ENCODE measurements at regions not wholly inside any gene's neighbourhood (a gene's known extent, or its start where the extent isn't known, plus 50 kb on each side); places are given as distances from the start of the nearest gene placed in this dataset.

GRCh38 chr4:53722110-53722509, 130.8 kb upstream of the LNX1 start:
- TF ChIP-seq TCF7L2 (IDR thresholded peaks at IDR 0.05; ENCODE audit: low read depth, low read length) (no peak), POLR2AphosphoS5 (IDR thresholded peaks at IDR 0.05; ENCODE audit: low read depth, low read length) (no peak), SIN3A (IDR thresholded peaks at IDR 0.05; ENCODE audit: borderline replicate concordance, insufficient read depth, low read depth, low read length) (no peak), REST (IDR thresholded peaks at IDR 0.05; ENCODE audit: insufficient read depth in 1 of 2, low read depth in 2 of 2, low read length in 1 of 2) (no peak), CTCF (IDR thresholded peaks at IDR 0.05) (no peak)
- no TSS peak for BruUV-seq (replicated peaks)
- Histone ChIP-seq H3K4me3 (ENCODE audit: low read depth in 2 of 2, low read length in 2 of 2) (no peak overlapping the region), H3K9me3 (ENCODE audit: control insufficient read depth, insufficient read depth, low read depth, low read length) (no peaks in the 10 kb centered on the region), H3K27ac (ENCODE audit: low read length) (no peak overlapping the region), H3K27me3 (ENCODE audit: control insufficient read depth, insufficient read depth, low read length) (0 out of 2 replicates have a peak, but pooled peaks cover 2% of the 10 kb centered on the region), H3K36me3 (ENCODE audit: control insufficient read depth, insufficient read depth, low read length) (no peaks in the 10 kb centered on the region), H3K4me1 (ENCODE audit: control insufficient read depth, insufficient read depth, low read length) (no peaks in the 10 kb centered on the region)
- POLR2A ChIA-PET, result no interaction called here
- in situ Hi-C loops (cut with HindIII; ENCODE audit: low pct_unique_long_range_greater_than_20kb, low sequenced_read_pairs), result no loop called here
- ATAC-seq (no peak), DNase-seq (ENCODE audit: low read depth, low spot score) (no peak)
- CTCF ChIA-PET, result no interaction called here
- intact Hi-C loops (cut with micrococcal nuclease; ENCODE audit: unreplicated experiment), result no loop called here

- no peaks in the 10 kb centered on the region for H3K4me1 ChIP-seq (ENCODE audit: control insufficient read depth, insufficient read depth, low read length)
- intact Hi-C loops (cut with micrococcal nuclease; ENCODE audit: unreplicated experiment), result no loop called here
- in situ Hi-C loops (cut with HindIII; ENCODE audit: low pct_unique_long_range_greater_than_20kb, low sequenced_read_pairs), result no loop called here
- no peaks in the 10 kb centered on the region for H3K9me3 ChIP-seq (ENCODE audit: control insufficient read depth, insufficient read depth, low read depth, low read length)
- H3K27me3 ChIP-seq (ENCODE audit: control insufficient read depth, insufficient read depth, low read length), result 0 out of 2 replicates have a peak, but pooled peaks cover 2% of the 10 kb centered on the region
- CTCF ChIA-PET, result no interaction called here
- TF ChIP-seq CTCF (IDR thresholded peaks at IDR 0.05) (no peak), SIN3A (IDR thresholded peaks at IDR 0.05; ENCODE audit: borderline replicate concordance, insufficient read depth, low read depth, low read length) (no peak), TCF7L2 (IDR thresholded peaks at IDR 0.05; ENCODE audit: low read depth, low read length) (no peak), REST (IDR thresholded peaks at IDR 0.05; ENCODE audit: insufficient read depth in 1 of 2, low read depth in 2 of 2, low read length in 1 of 2) (no peak), POLR2AphosphoS5 (IDR thresholded peaks at IDR 0.05; ENCODE audit: low read depth, low read length) (no peak)
- no peak overlapping the region for H3K4me3 ChIP-seq (ENCODE audit: low read depth in 2 of 2, low read length in 2 of 2)
- ATAC-seq (no peak), DNase-seq (ENCODE audit: low read depth, low spot score) (no peak)
- no peak overlapping the region for H3K27ac ChIP-seq (ENCODE audit: low read length)
- POLR2A ChIA-PET, result no interaction called here
- no TSS peak for BruUV-seq (replicated peaks)
- no peaks in the 10 kb centered on the region for H3K36me3 ChIP-seq (ENCODE audit: control insufficient read depth, insufficient read depth, low read length)
These were observed 130.0 kb upstream of the LNX1 start for GRCh38 chr4:53721263-53721662.

Data from Panc1 (cell line).